SU-DHL-6 (cell line): ENCODE measurements at regions not wholly inside any gene's neighbourhood (a gene's known extent, or its start where the extent isn't known, plus 50 kb on each side); places are given as distances from the start of the nearest gene placed in this dataset.

ENCODE experiments used
- H2AFZ ChIP-seq: fragments of 200-600 bp; sonication (generic); 2 replicates; pipeline ENCODE4 v1.6.1; 2014; ENCODE audit warnings: low read depth, mild to moderate bottlenecking, moderate library complexity, mixed read lengths, antibody characterized with exemption, low read length; ENCODE audit not compliant: severe bottlenecking
- H3F3A ChIP-seq: fragments of 200-600 bp; shearing (Covaris generic); 2 replicates; pipeline ENCODE4 v1.6.0; 2016; ENCODE audit warnings: antibody characterized with exemption, mild to moderate bottlenecking; ENCODE audit not compliant: insufficient read depth
- H3K27ac ChIP-seq: fragments of 200-600 bp; sonication (generic); 2 replicates; pipeline ENCODE4 v1.5.1; 2016; ENCODE audit warnings: low read depth, mild to moderate bottlenecking, low read length, moderate library complexity, mixed read lengths
- H3K27me3 ChIP-seq: fragments of 200-600 bp; sonication (generic), shearing (Covaris generic); 2 replicates; pipeline ENCODE4 v1.6.0; 2014; ENCODE audit warnings: mild to moderate bottlenecking, low read length
- H3K36me3 ChIP-seq: fragments of 200-600 bp; sonication (generic); 2 replicates; pipeline ENCODE4 v1.6.1; 2014; ENCODE audit warnings: mild to moderate bottlenecking, low read length, mixed read lengths
- H3K4me2 ChIP-seq: fragments of 300-600, 200-600 bp; shearing (Covaris generic), sonication (generic); 2 replicates; pipeline ENCODE4 v1.6.0; 2014; ENCODE audit warnings: low read length, low read depth, mild to moderate bottlenecking; ENCODE audit not compliant: poor library complexity, severe bottlenecking
- H3K4me3 ChIP-seq: fragments of 200-600 bp; sonication (generic); 2 replicates; pipeline ENCODE4 v1.5.1; 2014; ENCODE audit warnings: antibody characterized with exemption, low read length, mild to moderate bottlenecking, mixed read lengths; ENCODE audit not compliant: insufficient read depth, poor library complexity, severe bottlenecking
- H3K79me2 ChIP-seq: fragments of 200-600 bp; sonication (generic); 2 replicates; pipeline ENCODE4 v1.6.1; 2014; ENCODE audit warnings: mild to moderate bottlenecking, low read length, moderate library complexity; ENCODE audit not compliant: insufficient read depth
- H3K9ac ChIP-seq: fragments of 200-600 bp; sonication (generic); 2 replicates; pipeline ENCODE4 v1.7.0; 2014; ENCODE audit warnings: mild to moderate bottlenecking, low read length
- H3K9me2 ChIP-seq: fragments of 200-600 bp; sonication (generic); replicated peaks from 2 replicates; pipeline ENCODE4 v1.6.1; 2014; ENCODE audit warnings: low read length; ENCODE audit not compliant: insufficient read depth
- H3K9me3 ChIP-seq: fragments of 200-600 bp; sonication (generic); 2 replicates; pipeline ENCODE4 v1.6.1; 2014; ENCODE audit warnings: low read length, mixed read lengths; ENCODE audit not compliant: insufficient read depth
- H4K20me1 ChIP-seq: fragments of 200-600 bp; sonication (generic); 2 replicates; pipeline ENCODE4 v1.6.1; 2014; ENCODE audit warnings: low read depth, mild to moderate bottlenecking, antibody characterized with exemption, low read length, moderate library complexity, mixed read lengths
- CTCF ChIP-seq: fragments of 200-600 bp; sonication (generic); IDR thresholded peaks from one replicate; pipeline ENCODE4 v1.5.1; 2017; ENCODE audit warnings: antibody characterized with exemption, mild to moderate bottlenecking, low read length, moderate library complexity; ENCODE audit not compliant: insufficient read depth, poor library complexity, severe bottlenecking
- EZH2phosphoT487 ChIP-seq: fragments of 200-600 bp; sonication (generic), shearing (Covaris generic); conservative IDR thresholded peaks from 2 replicates; pipeline ENCODE4 v1.6.1; 2018; ENCODE audit warnings: mild to moderate bottlenecking, antibody characterized with exemption, low read length, moderate library complexity, mixed read lengths

GRCh38 chr6:85803721-85804120, 161.0 kb upstream of the SYNCRIP start:
- H2AFZ ChIP-seq: no peak overlapping the region
- no peak overlapping the region for H3K9ac ChIP-seq
- H3K4me2 ChIP-seq: no peak overlapping the region
- H3K4me3 ChIP-seq: no peak overlapping the region
- TF ChIP-seq EZH2phosphoT487 (no peak), CTCF (no peak)
- H3K9me3 ChIP-seq: peaks cover 8% of the 10 kb centered on the region; the same call in 1 of the 2 replicates
- no peaks in the 10 kb centered on the region for H3F3A ChIP-seq
- no peaks in the 10 kb centered on the region for H3K79me2 ChIP-seq
- no peaks in the 10 kb centered on the region for H3K9me2 ChIP-seq
- no peak overlapping the region for H3K27ac ChIP-seq
- no peaks in the 10 kb centered on the region for H4K20me1 ChIP-seq
- no peaks in the 10 kb centered on the region for H3K27me3 ChIP-seq
- no peaks in the 10 kb centered on the region for H3K36me3 ChIP-seq

GRCh38 chr6:85802162-85802561, 159.5 kb upstream of the SYNCRIP start:
- H2AFZ ChIP-seq: no peak overlapping the region
- H4K20me1 ChIP-seq: no peaks in the 10 kb centered on the region
- no peaks in the 10 kb centered on the region for H3K36me3 ChIP-seq
- H3K4me3 ChIP-seq: no peak overlapping the region
- no peaks in the 10 kb centered on the region for H3K9me2 ChIP-seq
- no peaks in the 10 kb centered on the region for H3K27me3 ChIP-seq
- TF ChIP-seq CTCF (no peak), EZH2phosphoT487 (no peak)
- no peaks in the 10 kb centered on the region for H3F3A ChIP-seq
- H3K9me3 ChIP-seq: no peaks in the 10 kb centered on the region
- H3K9ac ChIP-seq: no peak overlapping the region
- no peak overlapping the region for H3K27ac ChIP-seq
- H3K79me2 ChIP-seq: no peaks in the 10 kb centered on the region
- no peak overlapping the region for H3K4me2 ChIP-seq

GRCh38 chr6:85798931-85799652, 156.4 kb upstream of the SYNCRIP start:
- H3K27me3 ChIP-seq: no peaks in the 10 kb centered on the region
- H3K27ac ChIP-seq: no peak overlapping the region
- no peaks in the 10 kb centered on the region for H3K9me2 ChIP-seq
- no peaks in the 10 kb centered on the region for H3K36me3 ChIP-seq
- H3K9me3 ChIP-seq: no peaks in the 10 kb centered on the region
- no peak overlapping the region for H3K4me2 ChIP-seq
- H3K79me2 ChIP-seq: no peaks in the 10 kb centered on the region
- no peaks in the 10 kb centered on the region for H4K20me1 ChIP-seq
- H3K9ac ChIP-seq: no peak overlapping the region
- no peak for TF ChIP-seq EZH2phosphoT487
- no peak for TF ChIP-seq CTCF
- H3F3A ChIP-seq: no peaks in the 10 kb centered on the region
- no peak overlapping the region for H2AFZ ChIP-seq
- no peak overlapping the region for H3K4me3 ChIP-seq
